Hepatocyte (in vitro differentiated cells): ENCODE measurements at regions not wholly inside any gene's neighbourhood (a gene's known extent, or its start where the extent isn't known, plus 50 kb on each side); places are given as distances from the start of the nearest gene placed in this dataset.
A peak's percentile ranks its signal among the peaks of the same experiment; 100 is the strongest.

Source experiments
- DNase-seq: peaks from one replicate; pipeline ENCODE4 v3.0.0-alpha.2; 2016; ENCODE audit warnings: low spot score
- H2AFZ ChIP-seq: fragments of 200-600 bp; sonication (generic); 2 replicates; pipeline ENCODE4 v1.6.0; 2016; ENCODE audit warnings: antibody characterized with exemption, mild to moderate bottlenecking
- H3K27ac ChIP-seq: fragments of 200-600 bp; sonication (generic); 2 replicates; pipeline ENCODE4 v1.5.1; 2016; ENCODE audit warnings: mild to moderate bottlenecking
- H3K27me3 ChIP-seq: fragments of 200-600 bp; sonication (generic); 2 replicates; pipeline ENCODE4 v1.6.1; 2016
- H3K36me3 ChIP-seq: fragments of 200-600 bp; sonication (generic); replicated peaks from 2 replicates; pipeline ENCODE4 v1.5.1; 2016; ENCODE audit warnings: low read depth; ENCODE audit not compliant: insufficient read depth
- H3K4me1 ChIP-seq: fragments of 200-600 bp; sonication (generic); 2 replicates; pipeline ENCODE4 v1.5.1; 2016; ENCODE audit warnings: mild to moderate bottlenecking, moderate library complexity; ENCODE audit not compliant: insufficient read depth
- H3K4me2 ChIP-seq: fragments of 200-600 bp; sonication (generic); 2 replicates; pipeline ENCODE4 v1.6.0; 2016
- H3K4me3 ChIP-seq: fragments of 200-600 bp; sonication (generic); 2 replicates; pipeline ENCODE4 v1.5.1; 2016; ENCODE audit warnings: mild to moderate bottlenecking
- H3K79me2 ChIP-seq: fragments of 200-600 bp; sonication (generic); 2 replicates; pipeline ENCODE4 v1.6.0; 2017; ENCODE audit warnings: mild to moderate bottlenecking
- H3K9me2 ChIP-seq: fragments of 200-600 bp; sonication (generic); replicated peaks from 2 replicates; pipeline ENCODE4 v1.6.0; 2017; ENCODE audit warnings: mild to moderate bottlenecking; ENCODE audit not compliant: insufficient read depth
- H3K9me3 ChIP-seq: fragments of 200-600 bp; sonication (generic); 2 replicates; pipeline ENCODE4 v1.5.1; 2016; ENCODE audit warnings: low read depth, mild to moderate bottlenecking
- H4K20me1 ChIP-seq: fragments of 200-600 bp; sonication (generic); 2 replicates; pipeline ENCODE4 v1.6.0; 2016; ENCODE audit warnings: mild to moderate bottlenecking; ENCODE audit not compliant: insufficient read depth, poor library complexity, severe bottlenecking
- EZH2 ChIP-seq: fragments of 200-600 bp; sonication (generic); IDR thresholded peaks from 2 replicates; pipeline ENCODE4 v1.6.1; 2016; ENCODE audit warnings: antibody characterized with exemption, mild to moderate bottlenecking, borderline replicate concordance
- EZH2phosphoT487 ChIP-seq: fragments of 200-600 bp; sonication (generic); IDR thresholded peaks from one replicate; pipeline ENCODE4 v1.6.1; 2018; ENCODE audit warnings: antibody characterized with exemption, mild to moderate bottlenecking, low read depth, moderate library complexity; ENCODE audit not compliant: unreplicated experiment, severe bottlenecking
- WGBS: methylation state at CpG from one replicate; pipeline ENCODE4 v1.1.6; 2016; ENCODE audit warnings: low lambda C conversion rate; ENCODE audit errors: missing lambda C conversion rate; 5-methylcytosine and 5-hydroxymethylcytosine counted together
- TF ChIP-seq, protein P1 (sequence below): fragments of 200-600 bp; sonication (generic); IDR thresholded peaks from 2 replicates; pipeline ENCODE4 v1.5.1; 2016; ENCODE audit warnings: antibody characterized with exemption, mild to moderate bottlenecking; ENCODE audit not compliant: poor library complexity

DNA sequence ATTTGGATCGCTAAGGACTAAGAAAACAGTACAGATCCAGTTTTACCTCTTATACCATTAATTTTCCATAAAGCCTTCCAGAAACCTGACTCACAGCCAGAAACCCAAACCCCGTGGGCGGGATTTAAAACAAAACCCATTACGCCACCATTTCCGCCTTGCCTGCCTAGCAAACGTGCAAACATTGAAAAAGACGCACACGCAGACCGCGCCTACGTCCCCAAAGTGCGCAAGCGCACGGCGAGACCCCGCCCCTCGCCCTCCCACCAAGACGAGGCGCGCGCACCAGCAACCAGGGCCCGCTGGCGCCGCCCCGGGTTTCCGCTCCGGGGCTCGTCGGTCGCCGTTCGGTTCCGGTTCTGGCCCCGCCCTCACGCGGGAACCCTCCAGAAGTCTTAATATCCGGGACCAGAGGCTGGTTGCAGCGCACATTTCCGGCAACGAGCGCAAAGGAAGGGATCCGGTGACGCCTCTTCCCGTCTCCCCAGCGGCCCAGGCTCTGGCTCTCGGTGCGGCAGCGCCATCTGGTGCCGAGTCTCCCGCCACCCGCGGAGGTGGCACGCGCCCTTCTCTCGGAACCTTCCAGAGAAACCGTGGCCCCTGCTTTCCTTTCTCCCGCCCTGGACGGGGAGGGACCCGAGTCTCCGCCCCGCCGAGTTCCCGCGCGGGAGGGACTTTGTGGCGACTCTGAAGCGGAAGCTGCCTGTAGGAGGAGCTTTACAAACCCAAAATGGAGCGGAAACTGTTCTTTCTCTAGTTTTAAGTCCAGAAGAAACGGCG, 256.9 kb upstream of the STARD13 start:
- 1% methylated on average over 56 of the region's 70 CpGs for WGBS
- peak overlapping the region; percentile 30 for H3K4me3 ChIP-seq
- DNase-seq: peak; percentile 99
- no peaks in the 10 kb centered on the region for H3K9me2 ChIP-seq
- no peaks in the 10 kb centered on the region for H3K36me3 ChIP-seq
- peak overlapping the region; percentile 76 for H2AFZ ChIP-seq
- H4K20me1 ChIP-seq: no peaks in the 10 kb centered on the region
- peak overlapping the region; percentile 74 for H3K4me2 ChIP-seq
- H3K9me3 ChIP-seq: no peaks in the 10 kb centered on the region
- no peaks in the 10 kb centered on the region for H3K79me2 ChIP-seq
- peak overlapping the region; percentile 97 for H3K27ac ChIP-seq
- TF ChIP-seq EZH2phosphoT487 (no peak), EZH2 (no peak)
- TF ChIP-seq, protein P1, sequence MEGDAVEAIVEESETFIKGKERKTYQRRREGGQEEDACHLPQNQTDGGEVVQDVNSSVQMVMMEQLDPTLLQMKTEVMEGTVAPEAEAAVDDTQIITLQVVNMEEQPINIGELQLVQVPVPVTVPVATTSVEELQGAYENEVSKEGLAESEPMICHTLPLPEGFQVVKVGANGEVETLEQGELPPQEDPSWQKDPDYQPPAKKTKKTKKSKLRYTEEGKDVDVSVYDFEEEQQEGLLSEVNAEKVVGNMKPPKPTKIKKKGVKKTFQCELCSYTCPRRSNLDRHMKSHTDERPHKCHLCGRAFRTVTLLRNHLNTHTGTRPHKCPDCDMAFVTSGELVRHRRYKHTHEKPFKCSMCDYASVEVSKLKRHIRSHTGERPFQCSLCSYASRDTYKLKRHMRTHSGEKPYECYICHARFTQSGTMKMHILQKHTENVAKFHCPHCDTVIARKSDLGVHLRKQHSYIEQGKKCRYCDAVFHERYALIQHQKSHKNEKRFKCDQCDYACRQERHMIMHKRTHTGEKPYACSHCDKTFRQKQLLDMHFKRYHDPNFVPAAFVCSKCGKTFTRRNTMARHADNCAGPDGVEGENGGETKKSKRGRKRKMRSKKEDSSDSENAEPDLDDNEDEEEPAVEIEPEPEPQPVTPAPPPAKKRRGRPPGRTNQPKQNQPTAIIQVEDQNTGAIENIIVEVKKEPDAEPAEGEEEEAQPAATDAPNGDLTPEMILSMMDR: peak; percentile 99
- no peaks in the 10 kb centered on the region for H3K27me3 ChIP-seq
- H3K4me1 ChIP-seq: peaks cover 29% of the 10 kb centered on the region

DNA sequence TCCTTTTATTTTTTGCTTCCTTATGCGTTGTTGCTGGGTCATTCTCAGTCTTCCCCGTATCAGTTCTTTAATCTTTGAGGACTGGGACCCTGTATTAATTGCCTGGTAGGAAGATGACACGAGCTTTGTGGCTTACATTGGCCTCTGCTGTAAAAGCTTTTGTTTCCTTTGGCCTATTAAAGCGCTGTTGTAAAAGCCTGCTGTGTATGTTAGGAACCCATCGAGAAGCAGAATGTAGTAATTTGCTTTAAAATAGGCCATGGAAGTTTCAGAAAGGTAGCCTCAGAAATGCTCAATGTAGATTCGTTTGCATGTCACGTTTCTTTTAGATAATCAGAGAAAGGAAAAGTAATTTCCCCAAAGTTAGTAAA, 257.5 kb upstream of the STARD13 start:
- Histone ChIP-seq H2AFZ (peak overlapping the region; percentile 76), H3K9me3 (no peaks in the 10 kb centered on the region), H3K79me2 (no peaks in the 10 kb centered on the region), H3K27ac (peak overlapping the region; percentile 97), H3K27me3 (no peaks in the 10 kb centered on the region), H3K9me2 (no peaks in the 10 kb centered on the region), H4K20me1 (no peaks in the 10 kb centered on the region), H3K4me1 (peaks cover 25% of the 10 kb centered on the region), H3K36me3 (no peaks in the 10 kb centered on the region), H3K4me3 (peak overlapping the region; percentile 30), H3K4me2 (peak overlapping the region; percentile 73)
- WGBS: 8% methylated on average over 7 of the region's 7 CpGs
- TF ChIP-seq EZH2: no peak
- TF ChIP-seq, protein P1: no peak
- TF ChIP-seq EZH2phosphoT487: no peak
- DNase-seq: no peak

DNA sequence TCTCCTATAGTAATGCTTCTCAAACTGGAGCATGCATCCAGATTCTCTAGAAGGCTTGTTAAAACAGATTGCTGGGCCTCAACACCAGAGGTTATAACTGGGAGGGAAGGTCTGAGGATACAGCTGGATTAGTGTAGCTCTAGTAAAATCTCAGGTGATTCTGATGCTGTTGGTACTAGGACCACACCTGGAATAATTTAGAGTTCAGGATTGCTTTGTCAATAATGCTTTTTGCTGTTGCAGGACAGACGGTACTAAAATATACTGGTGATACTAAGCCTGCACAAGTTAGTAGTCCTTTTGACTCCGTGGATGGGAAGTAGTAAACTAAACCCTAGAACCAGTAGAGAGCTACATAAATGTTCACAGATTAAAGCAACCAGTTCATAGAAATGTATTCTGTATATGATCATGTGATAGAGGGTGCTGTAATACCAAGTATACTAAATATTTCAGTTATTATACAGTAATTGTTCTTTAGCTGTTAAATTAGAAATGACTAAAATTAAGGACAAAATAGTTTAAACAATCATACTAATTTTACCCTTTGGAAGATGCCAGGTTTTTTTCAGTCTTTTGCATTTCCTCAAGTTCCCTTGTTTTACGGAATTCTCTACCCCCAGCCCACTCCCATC, 258.2 kb upstream of the STARD13 start:
- H2AFZ ChIP-seq: peak overlapping the region; percentile 76

DNA sequence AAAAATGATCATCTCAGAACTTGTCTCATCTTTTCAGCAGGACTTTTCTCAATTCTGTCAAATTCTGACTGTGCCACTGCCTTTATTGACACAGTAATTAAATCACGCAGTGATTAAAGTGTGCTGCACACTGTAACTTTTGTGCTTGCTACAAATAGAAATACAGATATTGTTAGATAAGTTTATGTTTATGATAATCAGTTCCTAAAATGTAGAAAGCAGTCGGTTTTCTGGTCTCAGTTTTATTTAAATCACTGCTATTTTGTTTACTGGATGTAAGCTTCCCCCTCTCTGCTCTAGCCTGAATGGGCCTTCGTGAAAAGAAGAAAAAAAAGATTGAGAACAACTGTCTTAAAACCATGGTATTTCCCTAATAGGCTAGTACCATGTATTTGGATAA, 258.8 kb upstream of the STARD13 start:
- TF ChIP-seq, protein P1: no peak
- TF ChIP-seq EZH2: no peak
- no peak for TF ChIP-seq EZH2phosphoT487
- H2AFZ ChIP-seq: peak overlapping the region; percentile 10
- 77% methylated on average over 3 of the region's 3 CpGs for WGBS

More for the DNA sequence above, 258.2 kb upstream of the STARD13 start:
- peaks cover 25% of the 10 kb centered on the region for H3K4me1 ChIP-seq
- no peaks in the 10 kb centered on the region for H4K20me1 ChIP-seq
- no peak for TF ChIP-seq EZH2
- H3K4me2 ChIP-seq: peak overlapping the region; percentile 73
- WGBS: 61% methylated on average over 3 of the region's 3 CpGs
- DNase-seq: peak; percentile 18
- no peaks in the 10 kb centered on the region for H3K9me3 ChIP-seq
- H3K79me2 ChIP-seq: no peaks in the 10 kb centered on the region
- H3K9me2 ChIP-seq: no peaks in the 10 kb centered on the region
- no peaks in the 10 kb centered on the region for H3K27me3 ChIP-seq
- no peaks in the 10 kb centered on the region for H3K36me3 ChIP-seq
- H3K4me3 ChIP-seq: peak overlapping the region; percentile 30
- peak overlapping the region; percentile 97 for H3K27ac ChIP-seq

More for the DNA sequence above, 258.8 kb upstream of the STARD13 start:
- H3K4me2 ChIP-seq: peak overlapping the region; percentile 73
- H4K20me1 ChIP-seq: no peaks in the 10 kb centered on the region
- H3K9me2 ChIP-seq: no peaks in the 10 kb centered on the region
- peak overlapping the region; percentile 97 for H3K27ac ChIP-seq
- H3K4me3 ChIP-seq: no peak overlapping the region
- peaks cover 25% of the 10 kb centered on the region for H3K4me1 ChIP-seq
- no peaks in the 10 kb centered on the region for H3K79me2 ChIP-seq
- no peaks in the 10 kb centered on the region for H3K27me3 ChIP-seq
- no peaks in the 10 kb centered on the region for H3K9me3 ChIP-seq
- no peaks in the 10 kb centered on the region for H3K36me3 ChIP-seq
- no peak for DNase-seq
